ENCODE measurements at regions not wholly inside any gene's neighbourhood (a gene's known extent, or its start where the extent isn't known, plus 50 kb on each side); places are given as distances from the start of the nearest gene placed in this dataset.
"Not testable (repeated sequence)": the region's sequence is repeated elsewhere in the genome, so short reads cannot be mapped to it uniquely, and the experiment has no call there.

GRCh38 chr2:94576486-94576885 lies 294.7 kb upstream of the TEKT4 start:
- H3K9me3 ChIP-seq; H3K4me3 ChIP-seq; intact Hi-C loops (cut with DNase I; ENCODE audit: low total_unique reads); H3K27ac ChIP-seq; H3K4me1 ChIP-seq; H3K27me3 ChIP-seq; H3K36me3 ChIP-seq; DNase-seq: not testable (repeated sequence)

- H3K27me3 ChIP-seq; H3K9me3 ChIP-seq; DNase-seq; H3K36me3 ChIP-seq; intact Hi-C loops (cut with DNase I; ENCODE audit: low total_unique reads); H3K27ac ChIP-seq; H3K4me3 ChIP-seq; H3K4me1 ChIP-seq: not testable (repeated sequence)
Observed at GRCh38 chr2:94577160-94577559, 294.1 kb upstream of the TEKT4 start.

- DNase-seq; H3K27me3 ChIP-seq; H3K4me1 ChIP-seq; intact Hi-C loops (cut with DNase I; ENCODE audit: low total_unique reads); H3K4me3 ChIP-seq; H3K36me3 ChIP-seq; H3K27ac ChIP-seq; H3K9me3 ChIP-seq: not testable (repeated sequence)
Observed at GRCh38 chr2:94579221-94579620, 292.0 kb upstream of the TEKT4 start.

GRCh38 chr2:94583081-94583723 lies 288.0 kb upstream of the TEKT4 start:
- H3K36me3 ChIP-seq; H3K27ac ChIP-seq; H3K27me3 ChIP-seq; H3K4me3 ChIP-seq; H3K4me1 ChIP-seq; DNase-seq; intact Hi-C loops (cut with DNase I; ENCODE audit: low total_unique reads); H3K9me3 ChIP-seq: not testable (repeated sequence)

- intact Hi-C loops (cut with DNase I; ENCODE audit: low total_unique reads); H3K4me3 ChIP-seq; DNase-seq: not testable (repeated sequence)
Observed at GRCh38 chr2:94584569-94584968, 286.7 kb upstream of the TEKT4 start.

GRCh38 chr2:94586032-94586982 lies 284.9 kb upstream of the TEKT4 start:
- H3K4me3 ChIP-seq; H3K36me3 ChIP-seq; DNase-seq; H3K27ac ChIP-seq; H3K27me3 ChIP-seq; intact Hi-C loops (cut with DNase I; ENCODE audit: low total_unique reads); H3K9me3 ChIP-seq; H3K4me1 ChIP-seq: not testable (repeated sequence)
- TF ChIP-seq CTCF (IDR thresholded peaks at IDR 0.05), result peak; percentile 26 to 44

More at GRCh38 chr2:94584569-94584968, 286.7 kb upstream of the TEKT4 start:
- H3K36me3 ChIP-seq, H3K27ac ChIP-seq, H3K9me3 ChIP-seq, H3K4me1 ChIP-seq, H3K27me3 ChIP-seq: not testable (repeated sequence)

- DNase-seq; H3K27me3 ChIP-seq; H3K4me1 ChIP-seq; H3K4me3 ChIP-seq; intact Hi-C loops (cut with DNase I; ENCODE audit: low total_unique reads); H3K36me3 ChIP-seq; H3K27ac ChIP-seq; H3K9me3 ChIP-seq: not testable (repeated sequence)
Observed at GRCh38 chr2:94587042-94587441, 284.2 kb upstream of the TEKT4 start.

GRCh38 chr2:94594019-94594836 lies 277.0 kb upstream of the TEKT4 start:
- H3K9me3 ChIP-seq; H3K36me3 ChIP-seq; H3K4me1 ChIP-seq; H3K27me3 ChIP-seq; H3K4me3 ChIP-seq; H3K27ac ChIP-seq; intact Hi-C loops (cut with DNase I; ENCODE audit: low total_unique reads); DNase-seq: not testable (repeated sequence)

GRCh38 chr2:94595956-94596355 lies 275.3 kb upstream of the TEKT4 start:
- H3K27me3 ChIP-seq; H3K27ac ChIP-seq; DNase-seq; H3K4me3 ChIP-seq; H3K4me1 ChIP-seq; H3K9me3 ChIP-seq; H3K36me3 ChIP-seq; intact Hi-C loops (cut with DNase I; ENCODE audit: low total_unique reads): not testable (repeated sequence)

GRCh38 chr2:94598075-94598713 lies 273.0 kb upstream of the TEKT4 start:
- H3K4me1 ChIP-seq; intact Hi-C loops (cut with DNase I; ENCODE audit: low total_unique reads); H3K9me3 ChIP-seq; H3K27ac ChIP-seq; DNase-seq; H3K4me3 ChIP-seq; H3K27me3 ChIP-seq; H3K36me3 ChIP-seq: not testable (repeated sequence)

GRCh38 chr2:94600929-94601328 lies 270.3 kb upstream of the TEKT4 start:
- H3K4me3 ChIP-seq; H3K27me3 ChIP-seq; H3K4me1 ChIP-seq; H3K27ac ChIP-seq; intact Hi-C loops (cut with DNase I; ENCODE audit: low total_unique reads); H3K36me3 ChIP-seq; DNase-seq; H3K9me3 ChIP-seq: not testable (repeated sequence)

All from tibial artery (tissue), 4 donors.